ENCODE measurements at regions not wholly inside any gene's neighbourhood (a gene's known extent, or its start where the extent isn't known, plus 50 kb on each side); places are given as distances from the start of the nearest gene placed in this dataset.

- TF ChIP-seq GATA2 (IDR thresholded peaks at IDR 0.05; ENCODE audit: low read depth, low read length): no peak
- no peak for TF ChIP-seq GATA3 (IDR thresholded peaks at IDR 0.05; ENCODE audit: low read depth, low read length)
Measured at GRCh38 chr15:45855907-45856579, 221.2 kb downstream of the SQOR start.
